ENCODE measurements at regions not wholly inside any gene's neighbourhood (a gene's known extent, or its start where the extent isn't known, plus 50 kb on each side); places are given as distances from the start of the nearest gene placed in this dataset.
"Not testable (repeated sequence)": the region's sequence is repeated elsewhere in the genome, so short reads cannot be mapped to it uniquely, and the experiment has no call there.

DNA sequence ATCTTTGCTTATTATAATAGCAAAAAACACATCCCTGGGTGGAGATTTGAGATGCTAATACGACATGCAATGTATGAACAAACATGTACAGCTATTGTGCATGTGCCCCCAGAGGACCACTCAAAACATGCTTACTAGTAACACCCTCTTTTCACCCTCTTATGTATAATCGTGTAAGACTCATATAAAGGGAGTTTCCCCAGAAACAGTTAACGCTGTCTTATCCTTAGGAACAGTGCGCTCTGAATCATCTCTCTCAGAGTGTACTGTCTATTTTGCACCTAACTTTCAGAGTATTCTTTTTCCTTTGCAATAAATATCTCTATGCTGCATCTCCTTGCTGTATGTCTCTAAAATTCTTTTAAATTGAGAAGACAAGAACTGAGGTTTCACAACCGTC is 2604.0 kb downstream of the PCDH9 start:
- DNase-seq, result no peak

DNA sequence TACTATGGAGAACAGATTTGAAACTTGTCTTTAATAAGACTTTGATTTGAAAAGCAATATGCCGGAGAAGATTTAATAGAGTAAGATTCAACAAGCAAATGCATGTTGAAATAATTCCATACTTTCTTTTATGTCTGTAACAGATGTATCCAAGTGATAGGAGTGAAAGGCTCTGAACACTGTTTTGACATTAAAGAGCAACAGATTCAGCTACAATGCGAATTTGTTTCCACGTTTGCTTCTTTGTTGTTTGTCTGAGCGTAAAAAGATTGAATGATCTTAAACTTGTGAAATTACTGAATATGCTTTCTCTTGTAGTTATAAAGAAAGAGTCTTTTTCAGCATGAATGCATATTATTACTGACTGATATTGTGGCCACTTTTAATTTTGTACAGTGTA is 2612.9 kb downstream of the PCDH9 start:
- DNase-seq, result no peak

DNA sequence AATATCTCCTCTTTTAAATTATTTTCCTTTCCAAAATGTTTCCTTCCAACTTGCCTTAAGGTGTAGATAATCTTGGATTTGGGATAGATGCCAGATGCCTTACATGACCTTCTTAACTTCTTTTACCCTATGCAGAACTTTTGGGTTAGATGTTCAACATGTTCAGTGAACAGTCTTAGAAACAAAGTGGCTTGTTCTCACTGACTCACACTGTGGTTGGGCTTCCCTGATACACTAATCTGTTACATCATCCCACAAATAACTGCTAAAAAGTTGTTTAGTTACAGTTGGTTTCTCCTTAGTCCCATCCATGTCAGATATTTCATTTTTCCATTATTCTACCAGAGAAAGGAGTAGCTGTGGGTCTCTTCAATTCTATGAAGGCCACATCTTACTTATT is 2638.2 kb downstream of the PCDH9 start:
- DNase-seq, result no peak

DNA sequence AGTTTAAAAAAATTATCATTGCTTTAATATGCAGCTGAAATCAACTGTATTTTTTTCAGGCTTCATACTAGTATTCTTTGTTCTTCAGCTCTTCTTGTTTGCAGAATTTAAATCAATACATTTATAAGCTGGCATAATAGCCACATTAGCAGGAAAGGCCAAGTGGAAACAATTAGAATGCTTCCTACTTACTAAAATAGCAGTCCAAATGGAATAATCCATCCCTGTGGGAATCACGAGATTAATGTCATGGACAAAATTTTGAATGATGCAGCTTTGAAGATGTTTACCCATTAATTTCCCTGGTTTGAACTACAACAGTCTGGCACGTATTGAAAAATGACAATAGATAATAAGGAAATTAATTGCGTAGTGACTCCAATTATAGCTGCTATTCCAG is 2650.8 kb downstream of the PCDH9 start:
- no peak for DNase-seq

DNA sequence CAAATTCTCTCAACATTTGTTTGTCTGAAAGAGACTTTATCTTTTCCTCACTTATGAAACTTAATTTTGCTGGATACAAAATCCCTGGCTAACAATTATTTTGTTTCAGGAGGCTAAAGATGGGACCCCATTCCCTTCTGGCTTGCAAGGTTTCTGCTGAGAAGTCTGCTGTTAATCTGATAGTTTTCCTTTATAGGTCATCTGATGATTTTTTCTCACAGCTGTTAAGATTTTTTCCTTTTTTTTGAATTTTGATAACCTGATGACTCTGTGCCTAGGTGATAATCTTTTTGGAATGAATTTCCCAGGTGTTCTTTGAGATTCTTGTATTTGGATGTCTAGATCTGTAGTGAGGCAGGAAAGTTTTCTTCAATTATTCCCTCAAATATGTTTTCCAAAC is 2661.4 kb downstream of the PCDH9 start:
- DNase-seq, result no peak

DNA sequence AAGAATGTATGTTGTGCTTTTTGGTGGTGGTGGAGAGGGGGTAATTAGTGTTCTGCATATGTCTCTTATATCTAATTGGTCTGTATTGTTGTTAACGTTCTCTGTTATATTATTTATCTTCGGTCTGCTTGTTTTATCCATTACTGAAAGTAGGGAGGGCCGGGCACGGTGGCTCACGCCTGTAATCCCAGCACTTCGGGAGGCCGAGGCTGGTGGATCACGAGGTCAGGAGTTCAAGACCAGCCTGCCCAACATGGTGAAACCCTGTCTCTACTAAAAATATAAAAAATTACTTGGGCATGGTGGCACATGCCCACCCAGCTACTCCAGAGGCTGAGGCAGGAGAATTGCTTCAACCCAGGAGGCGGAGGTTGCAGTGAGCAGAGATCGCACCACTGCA is 2672.1 kb downstream of the PCDH9 start:
- not testable (repeated sequence) for DNase-seq

DNA sequence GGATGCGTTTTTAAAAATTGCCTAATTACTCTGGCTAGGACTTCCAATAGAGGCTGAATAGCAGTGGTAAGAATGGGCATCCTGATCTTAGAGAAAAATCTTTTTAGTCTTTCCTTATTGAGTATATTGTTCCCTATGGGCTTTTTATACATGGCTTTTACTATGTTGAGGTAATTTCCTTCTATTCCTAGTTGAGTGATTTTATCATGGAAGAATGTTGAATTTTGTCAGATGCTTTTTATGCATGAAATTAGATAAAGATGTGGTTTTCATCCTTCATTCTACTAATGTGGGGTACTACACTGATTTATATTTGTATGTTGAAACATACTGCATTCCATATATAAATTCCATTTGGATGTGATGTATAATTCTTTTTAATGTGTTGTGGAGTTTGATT is 2673.8 kb downstream of the PCDH9 start:
- DNase-seq, result no peak

DNA sequence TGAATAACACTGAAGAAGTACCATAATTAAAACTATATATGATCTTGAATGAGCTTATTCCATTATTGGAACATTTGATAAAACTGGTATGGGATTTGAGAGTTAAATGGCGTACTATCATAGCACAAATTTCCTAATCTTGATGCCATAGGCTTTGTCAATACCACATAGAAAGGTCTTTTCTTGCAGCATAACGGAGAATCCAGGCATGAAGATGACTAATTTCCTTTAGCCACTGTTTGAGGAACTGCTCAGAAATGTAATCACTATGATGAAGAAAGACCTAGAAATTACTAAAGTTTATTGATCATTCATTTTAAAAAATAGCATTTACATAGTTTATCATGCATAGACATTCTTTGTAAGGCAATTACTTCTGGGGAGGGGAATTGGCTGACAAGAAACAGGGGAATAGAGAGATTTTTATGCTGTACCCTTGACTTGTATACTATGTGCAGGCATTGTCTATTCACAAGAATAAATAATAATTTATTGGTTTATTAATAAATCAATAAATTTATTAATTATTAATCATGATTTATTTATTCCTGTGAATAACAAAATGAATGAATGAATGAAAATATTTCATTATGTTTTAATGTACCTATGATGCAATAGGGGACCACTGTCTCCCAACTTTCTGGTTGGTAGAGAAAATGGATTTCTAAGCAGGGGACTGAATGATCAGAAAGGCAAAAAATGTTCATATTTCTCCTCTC is 2676.6 kb downstream of the PCDH9 start:
- no peak for DNase-seq

DNA sequence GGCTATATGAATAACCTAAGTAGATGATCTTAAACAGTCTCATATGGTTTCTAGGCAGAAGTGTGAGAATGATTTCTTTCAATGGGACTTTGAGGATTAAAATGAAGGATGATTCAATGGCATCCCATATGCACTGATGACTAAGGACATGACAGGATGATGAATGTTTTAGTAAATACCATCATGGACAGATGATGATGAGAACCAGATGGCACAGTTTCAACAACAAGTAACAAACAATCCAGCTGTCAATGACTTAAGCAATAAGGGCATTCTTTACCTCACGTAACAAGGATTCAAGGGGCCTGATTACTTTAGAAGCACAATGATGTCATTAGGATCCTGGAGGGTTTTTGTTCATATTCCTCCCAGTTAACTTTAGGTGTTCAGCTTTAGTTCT is 2678.4 kb downstream of the PCDH9 start:
- DNase-seq, result no peak

DNA sequence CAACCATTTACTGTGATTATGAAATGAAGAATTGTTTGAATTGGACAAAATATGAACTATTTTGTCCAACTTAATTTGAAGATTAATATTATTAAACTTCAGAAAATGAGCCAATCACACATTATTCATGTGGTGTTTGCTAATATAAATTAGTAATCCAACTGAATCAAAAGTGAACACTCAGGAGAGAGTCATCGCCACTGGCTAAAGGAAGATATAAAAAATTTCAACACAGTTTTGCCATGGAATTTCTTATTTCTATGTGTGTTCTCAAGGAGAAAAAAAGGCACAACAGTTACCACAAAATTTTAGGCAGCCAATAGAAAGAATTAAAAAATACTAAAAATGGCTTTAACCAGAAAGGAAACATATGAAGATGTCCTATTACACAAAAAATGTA is 2683.8 kb downstream of the PCDH9 start:
- DNase-seq, result no peak

DNA sequence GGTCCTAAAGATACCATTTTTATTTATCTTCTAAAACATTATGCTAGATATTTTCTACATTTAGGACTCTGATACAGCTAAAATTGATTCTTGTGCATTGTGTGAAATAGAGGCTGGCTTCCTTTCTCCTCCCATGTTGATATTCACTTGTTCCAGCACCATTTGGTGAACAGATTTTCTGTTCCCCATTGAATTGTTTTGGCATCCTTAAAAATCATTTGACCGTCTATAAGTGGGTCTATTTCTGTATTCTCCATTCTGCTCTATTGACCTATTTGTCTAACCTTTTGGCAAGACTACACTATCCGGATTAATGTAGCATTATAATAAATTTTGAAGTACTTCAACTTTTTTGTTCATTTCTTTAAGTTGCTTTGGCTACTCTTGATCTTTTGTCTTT is 2689.2 kb downstream of the PCDH9 start:
- no peak for DNase-seq

DNA sequence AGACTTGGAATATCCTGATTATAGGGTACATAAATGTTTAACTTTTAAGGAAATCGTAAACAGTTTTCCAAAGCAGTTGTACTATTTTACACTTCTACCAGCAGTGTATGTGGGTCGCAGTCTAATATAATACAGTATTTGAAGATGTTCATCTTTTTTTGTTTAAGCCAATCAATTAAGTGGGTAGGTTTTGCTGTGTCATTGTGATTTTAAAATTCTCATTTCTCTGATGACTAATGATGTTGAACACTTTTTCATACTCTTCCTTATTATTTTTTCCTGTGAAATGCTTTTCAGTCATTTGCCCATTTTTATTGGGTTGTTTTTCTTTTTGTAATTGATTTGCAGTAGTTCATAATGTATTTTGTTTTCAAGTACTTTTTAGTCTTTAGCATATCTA is 2689.7 kb downstream of the PCDH9 start:
- no peak for DNase-seq

DNA sequence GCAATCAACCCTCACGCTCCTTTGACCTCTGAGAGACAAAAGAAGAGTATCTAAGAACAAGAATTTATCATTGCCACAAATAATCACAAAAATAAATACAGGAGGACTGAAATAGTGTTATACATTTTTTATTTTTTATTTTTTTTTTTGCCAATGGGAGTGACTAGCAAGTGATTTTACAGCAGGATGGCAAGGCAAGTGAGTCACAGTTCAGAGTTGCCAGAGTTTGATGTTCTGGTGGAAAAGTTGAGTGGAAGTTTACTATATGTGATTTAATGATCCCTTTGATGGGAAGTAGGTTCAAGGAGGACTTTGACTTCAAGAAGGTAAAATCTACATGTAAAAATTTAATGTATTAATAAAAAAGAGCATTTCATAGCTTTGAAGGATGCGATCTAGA is 2691.4 kb downstream of the PCDH9 start:
- no peak for DNase-seq

DNA sequence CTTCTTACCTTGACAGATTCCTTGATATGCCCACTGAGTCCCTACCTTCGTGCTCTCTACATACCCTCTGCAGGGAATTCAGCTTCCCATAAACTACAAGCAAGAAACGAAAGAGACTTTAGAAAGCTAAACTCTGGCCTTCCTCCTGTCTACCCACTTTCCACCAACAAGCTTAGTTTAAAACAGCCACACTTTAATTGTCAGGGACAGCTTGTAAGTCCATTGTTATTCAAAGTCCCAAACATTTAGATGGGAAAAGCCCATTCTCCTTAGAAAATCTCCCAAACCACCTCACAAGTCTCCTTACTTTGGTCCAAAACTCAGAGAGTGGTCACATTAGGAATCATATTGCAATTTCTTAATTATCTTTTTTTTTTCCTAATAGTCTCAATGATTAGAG is 2695.8 kb downstream of the PCDH9 start:
- no peak for DNase-seq

DNA sequence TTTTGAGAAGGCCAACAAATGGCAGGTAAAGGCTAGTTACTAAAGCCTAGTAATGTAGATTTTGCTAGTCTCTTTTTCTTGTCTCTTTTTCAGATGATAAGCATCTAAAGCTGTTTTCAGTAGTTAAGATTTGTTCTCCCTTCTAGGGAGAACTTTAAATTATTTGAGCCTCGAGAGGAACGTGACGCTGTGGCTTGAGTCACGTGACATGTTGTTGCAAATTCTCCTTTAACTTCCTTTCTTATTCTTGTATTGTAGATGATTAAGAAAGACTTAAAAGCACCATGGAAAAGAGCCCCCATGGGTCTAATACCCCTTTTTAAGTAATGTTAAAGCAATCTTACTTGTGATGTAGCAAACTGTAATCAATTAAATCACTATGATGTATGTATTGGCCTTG is 2698.7 kb downstream of the PCDH9 start:
- DNase-seq, result no peak

DNA sequence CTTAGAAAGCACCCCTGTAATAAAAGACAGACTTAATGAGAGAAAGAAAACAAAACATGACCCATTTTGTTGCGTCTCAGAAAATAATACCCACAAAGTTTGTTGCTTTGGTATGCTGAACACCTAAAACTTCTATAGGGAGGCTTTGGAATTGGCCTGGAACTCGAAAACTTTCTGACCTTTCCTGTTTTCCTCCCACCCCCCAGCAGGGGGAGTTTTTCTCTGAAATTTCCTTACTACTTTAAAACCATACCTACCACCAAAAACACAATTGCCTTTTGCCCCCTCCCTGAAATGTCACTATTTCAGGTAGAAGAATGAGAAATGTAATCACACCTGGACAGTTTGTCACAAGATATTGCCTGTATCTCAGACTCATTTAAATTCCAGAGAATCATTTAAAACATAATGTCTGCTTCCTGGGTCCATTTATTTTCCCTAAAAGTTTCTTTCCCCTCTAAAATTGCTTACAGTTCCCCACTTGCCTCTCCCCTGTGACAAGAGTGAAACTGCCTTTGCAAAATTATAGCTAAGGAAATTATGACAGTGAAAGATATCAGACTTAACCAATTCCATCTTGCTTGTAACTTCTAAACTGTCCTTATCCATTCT is 2700.2 kb downstream of the PCDH9 start:
- no peak for DNase-seq

DNA sequence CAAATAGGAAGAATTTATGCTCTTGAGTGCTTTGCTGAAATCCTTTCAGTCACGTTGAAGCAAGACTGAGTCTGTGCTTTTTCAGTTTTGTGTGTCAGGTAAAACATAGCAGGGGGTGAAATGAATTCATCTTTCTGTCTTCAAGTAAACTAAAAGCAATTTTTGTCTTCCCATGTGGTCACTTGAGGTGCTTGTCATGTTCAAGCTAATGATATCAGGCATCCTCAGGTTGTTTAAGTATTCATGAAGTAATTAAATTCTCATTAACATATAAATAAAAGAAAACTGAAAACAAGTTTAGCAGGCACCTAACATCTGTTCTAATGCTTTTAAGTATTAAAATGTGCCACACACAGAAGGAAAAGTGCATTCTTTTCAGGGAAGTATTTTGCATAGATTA is 2701.3 kb downstream of the PCDH9 start:
- no peak for DNase-seq

DNA sequence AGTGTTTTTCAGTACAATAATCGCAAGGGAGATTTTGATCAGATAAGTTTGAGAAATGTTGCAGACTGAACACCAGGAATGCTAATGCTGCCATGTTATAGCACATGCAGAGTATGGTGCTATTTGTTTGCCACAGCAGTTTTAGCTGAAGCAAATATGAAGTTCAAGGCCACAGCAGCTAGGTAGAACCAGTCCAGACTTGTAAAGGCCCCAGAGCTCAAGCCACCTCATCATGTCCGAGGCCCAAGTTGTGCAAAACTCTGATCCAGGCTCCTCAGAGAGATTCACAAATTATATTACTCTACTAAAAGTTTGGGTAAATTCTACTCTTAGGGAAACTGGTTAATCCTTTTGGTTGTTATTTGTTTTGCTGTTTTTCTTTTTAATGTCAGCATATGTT is 2702.6 kb downstream of the PCDH9 start:
- DNase-seq, result no peak

DNA sequence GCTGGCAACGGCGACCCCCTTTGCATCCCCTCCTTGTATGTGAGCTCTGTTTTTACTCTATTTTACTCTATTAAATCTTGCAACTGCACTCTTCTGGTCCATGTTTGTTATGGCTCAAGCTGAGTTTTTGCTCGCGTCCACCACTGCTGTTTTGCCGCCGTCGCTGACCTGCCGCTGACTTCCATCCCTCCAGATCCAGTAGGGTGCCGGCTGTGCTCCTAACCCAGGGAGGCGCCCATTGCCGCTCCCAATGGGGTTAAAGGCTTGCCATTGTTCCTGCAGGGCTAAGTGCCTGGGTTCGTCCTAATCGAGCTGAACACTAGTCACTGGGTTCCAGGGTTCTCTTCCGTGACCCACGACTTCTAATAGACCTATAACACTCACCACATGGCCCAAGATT is 2704.4 kb downstream of the PCDH9 start:
- DNase-seq, result no peak

DNA sequence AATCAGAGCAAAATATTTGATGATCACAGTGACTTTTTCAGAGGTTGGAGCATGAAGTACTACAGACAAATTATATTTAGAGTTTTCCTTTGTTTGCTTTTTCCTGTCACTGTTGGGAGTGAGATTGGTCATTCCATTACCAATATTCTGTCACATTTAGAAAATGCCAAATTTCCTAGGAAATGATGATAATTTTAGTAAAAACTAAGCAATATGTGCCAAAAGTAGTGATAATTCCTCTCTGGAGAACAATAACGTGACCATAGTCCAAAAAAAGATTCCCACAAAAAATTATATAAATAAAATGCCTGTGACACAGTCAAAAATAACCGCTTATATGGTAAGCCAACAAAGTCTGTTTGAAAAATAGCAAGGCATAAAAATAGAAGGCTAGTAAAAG is 2719.4 kb downstream of the PCDH9 start:
- no peak for DNase-seq

DNA sequence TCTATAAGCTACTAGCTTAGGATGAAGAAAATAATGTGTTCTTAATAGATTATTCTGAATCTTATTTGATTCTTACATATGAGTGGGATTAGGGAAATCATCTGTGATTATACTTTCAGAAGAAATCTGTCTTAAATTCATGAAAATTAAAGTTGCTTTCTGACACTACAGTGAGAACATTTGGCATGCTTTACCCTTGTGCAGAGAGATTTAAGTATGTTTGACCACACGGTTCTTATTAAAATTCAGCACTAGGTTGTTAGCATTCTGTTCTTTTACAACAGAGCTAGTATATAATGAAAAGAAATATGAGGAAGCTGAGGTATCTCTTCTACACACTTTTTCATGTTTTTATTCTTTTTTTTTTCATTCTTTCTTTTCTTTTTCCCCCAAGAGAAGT is 2723.9 kb downstream of the PCDH9 start:
- DNase-seq, result no peak

DNA sequence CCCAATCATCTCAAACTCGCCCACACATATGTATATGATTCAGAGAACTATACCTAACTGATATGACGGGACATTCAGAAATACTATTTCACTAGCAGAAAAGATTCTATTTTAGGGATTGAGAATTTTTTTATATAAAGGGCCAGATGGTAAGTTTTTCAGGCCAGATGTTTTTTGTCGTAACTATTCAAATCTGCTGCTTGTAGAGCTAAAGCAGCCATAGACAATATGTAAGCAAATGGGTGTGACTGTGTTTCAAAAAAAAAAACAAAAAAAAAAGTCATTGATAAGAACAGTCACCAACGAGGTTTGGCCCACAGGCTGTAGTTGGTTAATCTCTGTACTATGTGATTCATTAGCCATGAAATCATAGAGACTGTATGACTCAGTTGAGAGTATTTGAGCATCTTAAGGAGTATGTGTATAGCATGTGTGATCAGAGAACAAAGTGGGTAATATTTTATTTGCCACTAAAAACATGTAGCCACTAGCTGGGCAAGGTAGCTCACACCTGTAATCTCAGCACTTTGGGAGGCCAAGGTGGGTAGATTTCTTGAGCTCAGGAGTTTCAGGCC is 2724.7 kb downstream of the PCDH9 start:
- no peak for DNase-seq

DNA sequence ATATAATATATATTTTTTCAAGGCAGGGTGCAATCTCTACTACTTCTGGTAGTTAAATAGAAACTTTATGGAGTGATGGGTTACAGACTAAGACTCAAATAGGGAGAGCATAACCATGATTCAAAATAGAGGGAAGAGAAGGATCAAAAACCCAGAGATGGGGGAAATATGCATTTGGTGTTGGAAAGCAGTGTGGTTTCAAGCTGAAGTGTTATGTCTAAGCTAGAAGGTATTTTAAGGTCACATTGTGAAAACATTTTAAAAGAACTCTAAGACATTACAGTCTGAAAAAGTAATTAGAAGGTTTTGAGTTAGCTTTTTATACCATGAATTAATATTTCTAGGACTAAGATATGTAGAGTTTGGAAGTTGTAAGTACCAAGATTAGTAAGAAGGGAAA is 2741.4 kb downstream of the PCDH9 start:
- no peak for DNase-seq

DNA sequence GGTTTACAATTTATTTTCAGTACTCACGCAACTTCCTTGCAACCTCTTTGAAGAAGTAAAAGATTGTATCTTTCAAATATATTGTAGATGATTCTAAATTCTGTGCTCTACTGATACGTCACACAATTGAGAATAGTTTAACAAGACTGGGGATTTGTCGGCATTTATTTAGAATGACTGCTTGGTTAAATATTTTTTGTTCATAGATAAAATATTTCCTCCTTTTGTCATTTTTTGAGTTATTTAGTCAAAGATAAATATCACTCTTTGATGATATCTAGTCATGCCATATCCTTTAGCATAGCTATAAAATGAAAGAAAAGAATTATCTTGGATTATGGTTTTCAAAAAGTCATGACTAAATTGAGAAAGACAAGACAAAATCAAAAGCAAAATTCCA is 2747.8 kb downstream of the PCDH9 start:
- no peak for DNase-seq

DNA sequence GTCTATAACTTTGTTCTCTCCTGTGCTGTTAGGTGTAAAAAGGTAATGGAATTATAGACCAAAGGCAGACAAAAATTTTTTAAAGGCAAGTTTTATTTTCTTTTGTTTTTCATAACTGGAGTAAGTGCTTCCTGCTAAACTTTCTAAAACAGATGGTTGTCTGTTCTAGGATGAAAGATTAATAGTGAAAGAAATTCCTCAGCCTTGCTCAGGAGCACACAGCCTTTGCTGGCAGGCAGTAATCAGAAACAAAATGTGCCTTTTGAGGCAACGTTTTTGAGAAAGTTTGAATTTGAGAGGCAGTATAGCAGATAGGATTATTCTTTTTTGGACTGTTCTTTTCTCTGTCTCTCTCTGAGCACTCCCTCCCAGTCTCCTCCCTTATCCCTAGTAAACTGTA is 2749.5 kb downstream of the PCDH9 start:
- no peak for DNase-seq

Data from hippocampal formation (tissue), 2 donors.